ENCODE measurements at regions not wholly inside any gene's neighbourhood (a gene's known extent, or its start where the extent isn't known, plus 50 kb on each side); places are given as distances from the start of the nearest gene placed in this dataset.
A peak's percentile ranks its signal among the peaks of the same experiment; 100 is the strongest.

DNA sequence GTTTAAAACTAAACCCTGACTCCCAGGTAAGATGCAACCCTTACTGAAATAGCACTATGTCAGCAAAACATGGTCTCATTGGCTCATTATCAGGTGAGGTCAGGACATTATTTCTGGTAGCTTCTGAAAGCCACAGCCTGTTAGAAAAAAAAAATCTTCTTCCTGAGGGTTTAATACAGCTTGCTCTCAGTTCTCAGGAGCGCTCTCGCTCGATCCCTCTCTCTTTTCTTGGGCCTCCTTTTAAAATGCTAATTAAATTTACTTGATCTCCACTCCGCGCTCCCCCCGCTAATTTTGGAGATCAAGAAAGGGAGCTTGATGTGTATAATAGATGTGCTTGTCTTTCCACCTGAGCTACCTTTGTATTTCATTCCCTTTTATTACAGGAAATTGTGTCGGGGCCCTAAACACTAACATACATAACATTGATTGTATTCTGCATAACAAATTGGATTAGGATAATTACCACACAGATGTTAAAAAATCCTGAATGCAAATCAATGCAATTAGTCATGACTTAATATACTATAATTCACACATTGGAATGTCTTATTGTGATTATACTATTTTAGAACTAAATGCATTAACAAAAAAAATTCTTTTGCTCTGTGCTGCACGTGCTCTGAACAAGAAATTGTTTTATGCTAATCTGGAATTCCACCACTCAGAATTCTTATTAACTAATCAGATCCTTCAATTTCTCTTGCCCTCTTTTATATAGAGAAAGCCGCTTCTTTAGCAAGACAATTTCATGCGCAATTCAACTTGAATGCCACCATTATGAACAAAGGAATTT, 101.6 kb upstream of the TEX13D start:
- no peak for TF ChIP-seq EZH2phosphoT487 (IDR thresholded peaks at IDR 0.05; ENCODE audit: low read depth)
- TF ChIP-seq, protein P1, sequence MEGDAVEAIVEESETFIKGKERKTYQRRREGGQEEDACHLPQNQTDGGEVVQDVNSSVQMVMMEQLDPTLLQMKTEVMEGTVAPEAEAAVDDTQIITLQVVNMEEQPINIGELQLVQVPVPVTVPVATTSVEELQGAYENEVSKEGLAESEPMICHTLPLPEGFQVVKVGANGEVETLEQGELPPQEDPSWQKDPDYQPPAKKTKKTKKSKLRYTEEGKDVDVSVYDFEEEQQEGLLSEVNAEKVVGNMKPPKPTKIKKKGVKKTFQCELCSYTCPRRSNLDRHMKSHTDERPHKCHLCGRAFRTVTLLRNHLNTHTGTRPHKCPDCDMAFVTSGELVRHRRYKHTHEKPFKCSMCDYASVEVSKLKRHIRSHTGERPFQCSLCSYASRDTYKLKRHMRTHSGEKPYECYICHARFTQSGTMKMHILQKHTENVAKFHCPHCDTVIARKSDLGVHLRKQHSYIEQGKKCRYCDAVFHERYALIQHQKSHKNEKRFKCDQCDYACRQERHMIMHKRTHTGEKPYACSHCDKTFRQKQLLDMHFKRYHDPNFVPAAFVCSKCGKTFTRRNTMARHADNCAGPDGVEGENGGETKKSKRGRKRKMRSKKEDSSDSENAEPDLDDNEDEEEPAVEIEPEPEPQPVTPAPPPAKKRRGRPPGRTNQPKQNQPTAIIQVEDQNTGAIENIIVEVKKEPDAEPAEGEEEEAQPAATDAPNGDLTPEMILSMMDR (IDR thresholded peaks at IDR 0.05; ENCODE audit: low read depth, low read length), result no peak

DNA sequence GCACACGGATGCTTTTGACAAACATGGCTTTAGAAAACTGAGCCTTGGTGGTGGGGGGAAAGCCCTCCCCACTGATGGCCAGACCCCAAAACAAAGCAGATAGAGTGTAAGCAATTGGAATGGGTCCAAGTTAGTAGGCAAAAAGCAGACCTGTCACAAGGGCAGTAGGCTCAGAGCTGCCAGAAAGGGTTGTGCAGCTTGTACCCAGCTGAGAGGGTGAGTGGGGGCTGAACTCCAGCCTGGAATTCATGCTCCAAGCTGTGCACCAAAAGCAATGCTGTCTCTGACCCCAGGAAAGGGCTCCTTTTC, 101.1 kb upstream of the TEX13D start:
- Histone ChIP-seq H3K79me2 (ENCODE audit: low read length) (no peaks in the 10 kb centered on the region), H3K4me1 (ENCODE audit: low read length) (peaks cover 35% of the 10 kb centered on the region), H4K20me1 (ENCODE audit: insufficient read depth, low read length) (no peaks in the 10 kb centered on the region), H3K9me3 (ENCODE audit: insufficient read depth, low read length) (no peaks in the 10 kb centered on the region), H3K36me3 (replicated peaks; ENCODE audit: low read depth, low read length) (no peaks in the 10 kb centered on the region), H3K4me2 (ENCODE audit: low read length) (no peak overlapping the region), H3K27ac (ENCODE audit: low read length) (no peak overlapping the region), H3K4me3 (ENCODE audit: low read length) (no peak overlapping the region), H2AFZ (ENCODE audit: low read depth, low read length) (no peak overlapping the region), H3K27me3 (ENCODE audit: low read depth, low read length) (peaks cover 9% of the 10 kb centered on the region; the same call in 1 of the 2 replicates), H3K9ac (ENCODE audit: low read length) (no peak overlapping the region)
- TF ChIP-seq EZH2phosphoT487 (IDR thresholded peaks at IDR 0.05; ENCODE audit: low read depth), result no peak
- TF ChIP-seq, protein P1 (IDR thresholded peaks at IDR 0.05; ENCODE audit: low read depth, low read length), result no peak

More for the DNA sequence above, 101.6 kb upstream of the TEX13D start:
- Histone ChIP-seq H3K4me3 (ENCODE audit: low read length) (no peak overlapping the region), H3K27me3 (ENCODE audit: low read depth, low read length) (peaks cover 9% of the 10 kb centered on the region; the same call in 1 of the 2 replicates), H3K4me2 (ENCODE audit: low read length) (no peak overlapping the region), H3K4me1 (ENCODE audit: low read length) (peaks cover 35% of the 10 kb centered on the region), H3K36me3 (replicated peaks; ENCODE audit: low read depth, low read length) (no peaks in the 10 kb centered on the region), H3K9me3 (ENCODE audit: insufficient read depth, low read length) (no peaks in the 10 kb centered on the region), H3K9ac (ENCODE audit: low read length) (no peak overlapping the region), H3K79me2 (ENCODE audit: low read length) (no peaks in the 10 kb centered on the region), H4K20me1 (ENCODE audit: insufficient read depth, low read length) (no peaks in the 10 kb centered on the region), H3K27ac (ENCODE audit: low read length) (no peak overlapping the region), H2AFZ (ENCODE audit: low read depth, low read length) (no peak overlapping the region)

DNA sequence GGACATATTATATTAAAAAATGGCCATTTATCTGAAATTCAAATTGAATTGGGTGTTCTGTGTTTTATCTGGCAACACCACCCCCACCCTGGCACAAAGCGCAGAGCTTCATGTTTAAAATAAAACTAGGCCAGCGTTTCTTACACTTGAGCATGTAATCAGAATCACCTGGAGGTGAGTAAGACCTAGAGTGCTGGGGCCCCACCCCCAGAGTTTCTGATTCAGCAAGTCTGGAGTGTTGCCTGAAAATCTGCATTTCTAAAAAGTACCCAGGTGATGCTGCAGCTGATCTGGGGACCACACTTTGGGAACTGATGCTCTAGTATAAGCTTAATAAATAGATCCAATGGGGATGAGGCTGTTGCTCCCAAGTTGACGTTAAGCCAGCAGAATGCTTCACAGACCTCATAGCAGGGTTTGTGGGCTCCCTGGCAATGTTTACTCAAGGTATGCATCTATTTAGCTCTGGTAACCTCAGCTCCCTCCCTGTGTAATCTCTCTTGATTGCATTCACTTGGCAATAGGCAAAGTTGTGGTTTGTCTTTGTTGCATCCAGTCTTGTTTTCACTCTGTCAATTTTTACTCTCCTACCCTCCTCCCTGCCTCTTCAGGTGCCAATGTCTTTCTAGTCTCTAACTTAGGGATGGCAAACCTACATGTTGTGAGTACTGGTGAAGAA, 99.8 kb upstream of the TEX13D start:
- Histone ChIP-seq H3K27me3 (ENCODE audit: low read depth, low read length) (peaks cover 11% of the 10 kb centered on the region), H3K9me3 (ENCODE audit: insufficient read depth, low read length) (no peaks in the 10 kb centered on the region), H4K20me1 (ENCODE audit: insufficient read depth, low read length) (no peaks in the 10 kb centered on the region)

DNA sequence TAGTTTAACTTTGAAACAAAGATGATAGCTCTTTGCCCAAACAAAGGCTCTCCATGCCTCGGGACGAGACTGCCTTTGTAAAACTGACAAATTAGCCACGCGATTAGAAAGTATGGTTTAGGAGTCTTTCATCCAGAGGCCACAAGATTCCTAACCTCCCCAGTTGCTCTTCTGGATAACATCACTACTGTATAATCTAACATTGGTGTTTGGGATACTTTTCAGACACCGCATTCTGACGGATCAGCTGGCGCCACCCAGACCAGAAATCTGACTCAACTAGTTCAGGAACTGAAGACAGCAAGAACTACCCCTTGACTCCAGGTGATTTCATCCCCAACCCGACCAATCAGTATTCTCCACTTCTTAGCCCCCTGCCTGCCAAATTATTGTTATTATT, 98.1 kb upstream of the TEX13D start:
- Histone ChIP-seq H3K79me2 (ENCODE audit: low read length) (no peaks in the 10 kb centered on the region), H3K36me3 (replicated peaks; ENCODE audit: low read depth, low read length) (no peaks in the 10 kb centered on the region), H3K4me1 (ENCODE audit: low read length) (peaks cover 49% of the 10 kb centered on the region), H3K27ac (ENCODE audit: low read length) (no peak overlapping the region), H3K9ac (ENCODE audit: low read length) (no peak overlapping the region), H3K4me3 (ENCODE audit: low read length) (peak overlapping the region; percentile 26; the same call in 1 of the 2 replicates), H3K27me3 (ENCODE audit: low read depth, low read length) (peaks cover 17% of the 10 kb centered on the region), H2AFZ (ENCODE audit: low read depth, low read length) (peak overlapping the region; percentile 23; the same call in 1 of the 2 replicates), H4K20me1 (ENCODE audit: insufficient read depth, low read length) (no peaks in the 10 kb centered on the region), H3K9me3 (ENCODE audit: insufficient read depth, low read length) (no peaks in the 10 kb centered on the region), H3K4me2 (ENCODE audit: low read length) (peak overlapping the region; percentile 46)
- no peak for TF ChIP-seq EZH2phosphoT487 (IDR thresholded peaks at IDR 0.05; ENCODE audit: low read depth)
- TF ChIP-seq, protein P1 (IDR thresholded peaks at IDR 0.05; ENCODE audit: low read depth, low read length), result no peak

More for the DNA sequence above, 99.8 kb upstream of the TEX13D start:
- Histone ChIP-seq H3K79me2 (ENCODE audit: low read length) (no peaks in the 10 kb centered on the region), H3K4me3 (ENCODE audit: low read length) (0 out of 2 replicates have a peak overlapping the region, but pooled peaks have one; percentile 14), H3K27ac (ENCODE audit: low read length) (no peak overlapping the region), H3K4me2 (ENCODE audit: low read length) (peak overlapping the region; percentile 56), H3K9ac (ENCODE audit: low read length) (no peak overlapping the region), H3K4me1 (ENCODE audit: low read length) (peaks cover 35% of the 10 kb centered on the region), H2AFZ (ENCODE audit: low read depth, low read length) (no peak overlapping the region), H3K36me3 (replicated peaks; ENCODE audit: low read depth, low read length) (no peaks in the 10 kb centered on the region)
- TF ChIP-seq, protein P1 (IDR thresholded peaks at IDR 0.05; ENCODE audit: low read depth, low read length), result no peak
- no peak for TF ChIP-seq EZH2phosphoT487 (IDR thresholded peaks at IDR 0.05; ENCODE audit: low read depth)

Measured in OCI-LY3 (cell line).